ENCODE measurements at regions not wholly inside any gene's neighbourhood (a gene's known extent, or its start where the extent isn't known, plus 50 kb on each side); places are given as distances from the start of the nearest gene placed in this dataset.

DNA sequence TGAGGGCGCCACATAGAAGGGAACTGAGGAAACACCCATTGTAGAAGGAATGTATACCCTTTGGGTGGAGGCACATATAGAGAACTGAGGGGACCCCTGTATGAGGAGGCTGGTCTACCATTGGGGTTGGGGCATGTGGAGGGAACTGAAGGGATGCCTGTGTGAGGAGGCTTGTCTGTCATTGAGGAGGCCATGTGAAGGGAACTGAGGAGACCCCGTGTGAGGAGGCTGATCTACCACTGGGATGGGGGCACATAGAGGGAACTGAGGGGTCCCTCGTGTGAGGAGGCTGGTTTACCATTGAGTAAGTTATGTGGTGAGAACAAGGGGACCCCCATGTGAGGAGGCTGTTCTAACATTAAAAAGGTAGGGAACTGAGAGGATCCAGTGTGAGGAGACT is 156.1 kb downstream of the FBLN2 start:
- TF ChIP-seq YY1 (IDR thresholded peaks at IDR 0.05; ENCODE audit: insufficient read depth, insufficient read length) (no peak), ZNF274 (IDR thresholded peaks at IDR 0.05; ENCODE audit: low read depth, low read length) (no peak), SUZ12 (IDR thresholded peaks at IDR 0.05; ENCODE audit: extremely low read depth, insufficient read depth, insufficient read length) (no peak)
- H3K4me1 ChIP-seq (ENCODE audit: insufficient read depth, insufficient read length) = peaks cover 2% of the 10 kb centered on the region
- H3K4me3 ChIP-seq (ENCODE audit: insufficient read length, low read depth) = no peak overlapping the region
- H3K9ac ChIP-seq (ENCODE audit: insufficient read length, low read depth) = no peak overlapping the region
- H3K36me3 ChIP-seq (ENCODE audit: insufficient read depth, insufficient read length, low read length) = no peaks in the 10 kb centered on the region
- peaks cover 15% of the 10 kb centered on the region; the same call in 1 of the 2 replicates for H3K9me3 ChIP-seq (ENCODE audit: insufficient read depth, low read length)
- no peak for DNase-seq (ENCODE audit: low read depth, low spot score)
- H3K27me3 ChIP-seq (ENCODE audit: insufficient read depth, insufficient read length) = peaks cover 25% of the 10 kb centered on the region

- peaks cover 19% of the 10 kb centered on the region for H3K27me3 ChIP-seq (ENCODE audit: insufficient read depth, insufficient read length)
- no peak overlapping the region for H3K9ac ChIP-seq (ENCODE audit: insufficient read length, low read depth)
- DNase-seq (ENCODE audit: low read depth, low spot score) = no peak
- H3K9me3 ChIP-seq (ENCODE audit: insufficient read depth, low read length) = peaks cover 15% of the 10 kb centered on the region; the same call in 1 of the 2 replicates
- H3K4me3 ChIP-seq (ENCODE audit: insufficient read length, low read depth) = no peak overlapping the region
- TF ChIP-seq ZNF274 (IDR thresholded peaks at IDR 0.05; ENCODE audit: low read depth, low read length) (no peak), YY1 (IDR thresholded peaks at IDR 0.05; ENCODE audit: insufficient read depth, insufficient read length) (no peak), SUZ12 (IDR thresholded peaks at IDR 0.05; ENCODE audit: extremely low read depth, insufficient read depth, insufficient read length) (no peak)
- peaks cover 4% of the 10 kb centered on the region for H3K4me1 ChIP-seq (ENCODE audit: insufficient read depth, insufficient read length)
- H3K36me3 ChIP-seq (ENCODE audit: insufficient read depth, insufficient read length, low read length) = no peaks in the 10 kb centered on the region
These were observed 155.2 kb downstream of the FBLN2 start for GRCh38 chr3:13704174-13704573.

DNA sequence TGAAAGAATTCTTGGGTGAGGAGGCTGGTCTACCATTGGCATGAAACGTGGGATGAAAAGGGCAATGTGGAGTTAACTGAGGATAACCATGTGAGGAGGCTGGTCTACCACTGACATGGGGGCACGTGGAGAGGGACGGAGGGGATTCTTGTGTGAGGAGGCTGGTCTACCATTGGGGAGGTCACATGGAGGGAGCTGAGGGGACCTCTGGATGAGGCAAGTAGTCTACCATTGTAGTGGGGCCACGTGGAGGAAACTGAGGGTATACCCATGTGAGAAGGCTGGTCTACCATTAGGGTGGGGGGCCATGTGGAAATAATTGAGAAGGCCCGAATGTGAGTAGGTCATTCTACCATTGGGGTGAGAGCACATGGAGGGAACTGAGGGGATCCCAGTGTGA is 154.1 kb downstream of the FBLN2 start:
- Histone ChIP-seq H3K27me3 (ENCODE audit: insufficient read depth, insufficient read length) (peaks cover 8% of the 10 kb centered on the region), H3K9me3 (ENCODE audit: insufficient read depth, low read length) (peaks cover 8% of the 10 kb centered on the region; the same call in 1 of the 2 replicates), H3K4me1 (ENCODE audit: insufficient read depth, insufficient read length) (peaks cover 9% of the 10 kb centered on the region), H3K4me3 (ENCODE audit: insufficient read length, low read depth) (no peak overlapping the region), H3K9ac (ENCODE audit: insufficient read length, low read depth) (no peak overlapping the region), H3K36me3 (ENCODE audit: insufficient read depth, insufficient read length, low read length) (no peaks in the 10 kb centered on the region)
- no peak for DNase-seq (ENCODE audit: low read depth, low spot score)
- TF ChIP-seq SUZ12 (IDR thresholded peaks at IDR 0.05; ENCODE audit: extremely low read depth, insufficient read depth, insufficient read length) (no peak), YY1 (IDR thresholded peaks at IDR 0.05; ENCODE audit: insufficient read depth, insufficient read length) (no peak), ZNF274 (IDR thresholded peaks at IDR 0.05; ENCODE audit: low read depth, low read length) (no peak)

DNA sequence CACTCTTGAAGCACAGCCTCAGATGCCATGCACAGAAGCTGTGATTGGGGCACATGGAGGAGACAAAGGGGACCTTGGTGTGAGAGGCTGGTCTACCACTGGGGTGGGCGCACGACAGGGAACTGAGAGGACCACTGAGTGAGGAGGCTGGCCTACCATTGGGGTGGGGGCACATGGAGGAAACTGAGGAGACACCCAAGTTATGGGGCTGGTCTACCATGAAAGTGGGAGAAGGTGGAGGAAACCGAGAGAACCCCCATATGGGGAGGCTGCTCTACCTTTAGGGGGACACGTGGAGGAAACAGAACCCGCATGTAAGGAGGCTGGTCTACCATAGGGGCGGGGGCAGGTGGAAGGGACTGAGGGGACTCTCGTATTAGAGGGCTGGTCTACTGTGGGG is 153.4 kb downstream of the FBLN2 start:
- TF ChIP-seq SUZ12 (IDR thresholded peaks at IDR 0.05; ENCODE audit: extremely low read depth, insufficient read depth, insufficient read length) = no peak
- TF ChIP-seq YY1 (IDR thresholded peaks at IDR 0.05; ENCODE audit: insufficient read depth, insufficient read length) = no peak
- TF ChIP-seq ZNF274 (IDR thresholded peaks at IDR 0.05; ENCODE audit: low read depth, low read length) = no peak
- peaks cover 3% of the 10 kb centered on the region for H3K27me3 ChIP-seq (ENCODE audit: insufficient read depth, insufficient read length)
- DNase-seq (ENCODE audit: low read depth, low spot score) = no peak
- no peak overlapping the region for H3K9ac ChIP-seq (ENCODE audit: insufficient read length, low read depth)
- H3K36me3 ChIP-seq (ENCODE audit: insufficient read depth, insufficient read length, low read length) = no peaks in the 10 kb centered on the region
- H3K9me3 ChIP-seq (ENCODE audit: insufficient read depth, low read length) = peaks cover 4% of the 10 kb centered on the region; the same call in 1 of the 2 replicates
- H3K4me3 ChIP-seq (ENCODE audit: insufficient read length, low read depth) = no peak overlapping the region
- peaks cover 9% of the 10 kb centered on the region for H3K4me1 ChIP-seq (ENCODE audit: insufficient read depth, insufficient read length)

DNA sequence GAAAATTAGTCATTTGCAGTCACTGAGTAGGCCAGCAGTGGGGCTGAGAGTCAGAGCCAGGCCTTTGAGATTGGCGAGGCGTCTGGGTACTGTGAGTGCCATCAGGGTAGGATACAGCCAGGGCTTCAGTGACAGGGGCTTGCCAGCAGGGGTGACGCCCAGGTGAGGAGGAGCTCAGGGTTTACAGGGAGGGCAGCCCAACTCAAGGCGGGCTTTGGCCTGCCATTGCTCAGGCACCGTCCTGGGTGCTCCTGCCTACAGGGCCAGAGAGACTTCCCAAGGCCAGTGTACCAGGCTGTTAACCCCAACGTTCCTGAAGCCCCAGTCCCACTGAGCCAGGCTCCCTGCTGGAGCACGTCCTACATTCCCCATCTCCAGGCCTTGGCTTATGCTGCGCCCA is 152.0 kb downstream of the FBLN2 start:
- no peak overlapping the region for H3K9ac ChIP-seq (ENCODE audit: insufficient read length, low read depth)
- no peak for TF ChIP-seq ZNF274 (IDR thresholded peaks at IDR 0.05; ENCODE audit: low read depth, low read length)
- no peak for TF ChIP-seq YY1 (IDR thresholded peaks at IDR 0.05; ENCODE audit: insufficient read depth, insufficient read length)
- no peak for TF ChIP-seq SUZ12 (IDR thresholded peaks at IDR 0.05; ENCODE audit: extremely low read depth, insufficient read depth, insufficient read length)

DNA sequence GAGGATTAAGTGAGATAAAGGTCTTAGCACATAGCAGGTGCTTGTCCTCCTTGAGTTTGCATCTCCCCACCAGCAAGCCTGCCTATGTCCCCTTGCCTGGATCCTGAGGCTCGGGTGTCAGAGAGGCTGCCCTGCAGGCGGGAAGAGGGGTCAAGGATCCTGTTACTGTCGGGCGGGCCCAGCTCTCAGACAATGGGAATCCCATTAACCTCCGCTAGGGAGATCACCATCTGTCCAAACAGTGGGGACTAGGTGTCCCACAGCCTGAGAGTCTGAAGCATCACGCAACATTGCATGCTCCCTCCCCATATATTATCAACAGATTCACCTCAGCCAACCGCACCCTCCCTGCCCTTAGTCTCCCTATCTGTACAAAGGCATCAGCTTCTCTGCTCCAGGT is 151.4 kb downstream of the FBLN2 start:
- H3K9ac ChIP-seq (ENCODE audit: insufficient read length, low read depth) = no peak overlapping the region
- DNase-seq (ENCODE audit: low read depth, low spot score) = no peak
- TF ChIP-seq SUZ12 (IDR thresholded peaks at IDR 0.05; ENCODE audit: extremely low read depth, insufficient read depth, insufficient read length) = no peak
- no peak for TF ChIP-seq ZNF274 (IDR thresholded peaks at IDR 0.05; ENCODE audit: low read depth, low read length)
- TF ChIP-seq YY1 (IDR thresholded peaks at IDR 0.05; ENCODE audit: insufficient read depth, insufficient read length) = no peak
- H3K9me3 ChIP-seq (ENCODE audit: insufficient read depth, low read length) = no peaks in the 10 kb centered on the region; the same call in 1 of the 2 replicates
- no peaks in the 10 kb centered on the region for H3K36me3 ChIP-seq (ENCODE audit: insufficient read depth, insufficient read length, low read length)
- H3K4me1 ChIP-seq (ENCODE audit: insufficient read depth, insufficient read length) = peaks cover 9% of the 10 kb centered on the region
- no peak overlapping the region for H3K4me3 ChIP-seq (ENCODE audit: insufficient read length, low read depth)
- H3K27me3 ChIP-seq (ENCODE audit: insufficient read depth, insufficient read length) = peaks cover 3% of the 10 kb centered on the region

More for the DNA sequence above, 152.0 kb downstream of the FBLN2 start:
- Histone ChIP-seq H3K9me3 (ENCODE audit: insufficient read depth, low read length) (no peaks in the 10 kb centered on the region; the same call in 1 of the 2 replicates), H3K27me3 (ENCODE audit: insufficient read depth, insufficient read length) (peaks cover 3% of the 10 kb centered on the region), H3K36me3 (ENCODE audit: insufficient read depth, insufficient read length, low read length) (no peaks in the 10 kb centered on the region), H3K4me3 (ENCODE audit: insufficient read length, low read depth) (no peak overlapping the region), H3K4me1 (ENCODE audit: insufficient read depth, insufficient read length) (peaks cover 9% of the 10 kb centered on the region)
- DNase-seq (ENCODE audit: low read depth, low spot score) = no peak

GRCh38 chr3:13696699-13697098 is 147.8 kb downstream of the FBLN2 start:
- Histone ChIP-seq H3K27me3 (ENCODE audit: insufficient read depth, insufficient read length) (peaks cover 9% of the 10 kb centered on the region), H3K9ac (ENCODE audit: insufficient read length, low read depth) (no peak overlapping the region), H3K36me3 (ENCODE audit: insufficient read depth, insufficient read length, low read length) (no peaks in the 10 kb centered on the region), H3K4me3 (ENCODE audit: insufficient read length, low read depth) (no peak overlapping the region), H3K4me1 (ENCODE audit: insufficient read depth, insufficient read length) (peaks cover 9% of the 10 kb centered on the region), H3K9me3 (ENCODE audit: insufficient read depth, low read length) (no peaks in the 10 kb centered on the region)
- no peak for DNase-seq (ENCODE audit: low read depth, low spot score)
- no peak for TF ChIP-seq YY1 (IDR thresholded peaks at IDR 0.05; ENCODE audit: insufficient read depth, insufficient read length)
- no peak for TF ChIP-seq ZNF274 (IDR thresholded peaks at IDR 0.05; ENCODE audit: low read depth, low read length)
- TF ChIP-seq SUZ12 (IDR thresholded peaks at IDR 0.05; ENCODE audit: extremely low read depth, insufficient read depth, insufficient read length) = no peak
